ENCODE measurements at regions not wholly inside any gene's neighbourhood (a gene's known extent, or its start where the extent isn't known, plus 50 kb on each side); places are given as distances from the start of the nearest gene placed in this dataset.

GRCh38 chr2:173814306-173814705 lies 150.9 kb downstream of the SP3 start:
- TF ChIP-seq CTCF (IDR thresholded peaks at IDR 0.05; ENCODE audit: insufficient read depth, low read depth, low read length) = no peak
- DNase-seq (ENCODE audit: low read depth) = no peak
- POLR2A ChIA-PET = no interaction called here
- Histone ChIP-seq H3K27me3 (ENCODE audit: control insufficient read depth, insufficient read depth, low read length) (peaks cover 2% of the 10 kb centered on the region; the same call in 1 of the 2 replicates), H3K36me3 (ENCODE audit: control insufficient read depth, insufficient read depth, low read length) (no peaks in the 10 kb centered on the region), H3K4me3 (ENCODE audit: low read depth, low read length) (no peak overlapping the region)
- CTCF ChIA-PET = no interaction called here

GRCh38 chr2:173815772-173816171 lies 149.4 kb downstream of the SP3 start:
- DNase-seq (ENCODE audit: low read depth) = no peak
- CTCF ChIA-PET = no interaction called here
- Histone ChIP-seq H3K27me3 (ENCODE audit: control insufficient read depth, insufficient read depth, low read length) (peaks cover 2% of the 10 kb centered on the region; the same call in 1 of the 2 replicates), H3K4me3 (ENCODE audit: low read depth, low read length) (no peak overlapping the region), H3K36me3 (ENCODE audit: control insufficient read depth, insufficient read depth, low read length) (no peaks in the 10 kb centered on the region)
- POLR2A ChIA-PET = no interaction called here
- TF ChIP-seq CTCF (IDR thresholded peaks at IDR 0.05; ENCODE audit: insufficient read depth, low read depth, low read length) = no peak

GRCh38 chr2:173817582-173817981 lies 147.6 kb downstream of the SP3 start:
- DNase-seq (ENCODE audit: low read depth) = no peak
- POLR2A ChIA-PET = interaction anchor here (0.6 kb wide), 1 partner anchor 21 kb away, joined by 3 read pairs; no protein-coding TSS in a partner anchor
- peaks cover 2% of the 10 kb centered on the region for H3K27me3 ChIP-seq (ENCODE audit: control insufficient read depth, insufficient read depth, low read length)
- no peak for TF ChIP-seq CTCF (IDR thresholded peaks at IDR 0.05; ENCODE audit: insufficient read depth, low read depth, low read length)
- no peak overlapping the region for H3K4me3 ChIP-seq (ENCODE audit: low read depth, low read length)
- H3K36me3 ChIP-seq (ENCODE audit: control insufficient read depth, insufficient read depth, low read length) = no peaks in the 10 kb centered on the region
- CTCF ChIA-PET = no interaction called here

GRCh38 chr2:173818285-173818684 lies 146.9 kb downstream of the SP3 start:
- ChIA-PET CTCF (no interaction called here), POLR2A (no interaction called here)
- no peak for DNase-seq (ENCODE audit: low read depth)
- Histone ChIP-seq H3K27me3 (ENCODE audit: control insufficient read depth, insufficient read depth, low read length) (peaks cover 6% of the 10 kb centered on the region), H3K36me3 (ENCODE audit: control insufficient read depth, insufficient read depth, low read length) (no peaks in the 10 kb centered on the region), H3K4me3 (ENCODE audit: low read depth, low read length) (no peak overlapping the region)
- no peak for TF ChIP-seq CTCF (IDR thresholded peaks at IDR 0.05; ENCODE audit: insufficient read depth, low read depth, low read length)

GRCh38 chr2:173819852-173820251 lies 145.3 kb downstream of the SP3 start:
- CTCF ChIA-PET = no interaction called here
- DNase-seq (ENCODE audit: low read depth) = no peak
- POLR2A ChIA-PET = interaction anchor here (0.6 kb wide), 1 partner anchor 144 kb away, joined by 3 read pairs; no protein-coding TSS in a partner anchor

More at GRCh38 chr2:173819852-173820251, 145.3 kb downstream of the SP3 start:
- no peaks in the 10 kb centered on the region for H3K36me3 ChIP-seq (ENCODE audit: control insufficient read depth, insufficient read depth, low read length)
- no peak overlapping the region for H3K4me3 ChIP-seq (ENCODE audit: low read depth, low read length)
- TF ChIP-seq CTCF (IDR thresholded peaks at IDR 0.05; ENCODE audit: insufficient read depth, low read depth, low read length) = no peak
- H3K27me3 ChIP-seq (ENCODE audit: control insufficient read depth, insufficient read depth, low read length) = peaks cover 8% of the 10 kb centered on the region
